Mesothelial cell of epicardium (in vitro differentiated cells): ENCODE measurements at regions not wholly inside any gene's neighbourhood (a gene's known extent, or its start where the extent isn't known, plus 50 kb on each side); places are given as distances from the start of the nearest gene placed in this dataset.

Experiments used
- DNase-seq, 2 experiments: peaks; one replicate each; pipeline ENCODE4 v3.0.0; 2021; ENCODE audit warnings: low spot score in 2 of 2; ENCODE audit not compliant: unreplicated experiment in 2 of 2
- H3K27ac Mint-ChIP-seq: 2 replicates; pipeline ENCODE4 v1.8.0; 2021; ENCODE audit warnings: mixed read lengths
- H3K27me3 Mint-ChIP-seq: 2 replicates; pipeline ENCODE4 v1.8.0; 2021; ENCODE audit warnings: low read depth, mixed read lengths
- H3K36me3 Mint-ChIP-seq: 2 replicates; pipeline ENCODE4 v1.8.0; 2021; ENCODE audit warnings: mixed read lengths
- H3K4me1 Mint-ChIP-seq: 2 replicates; pipeline ENCODE4 v1.8.0; 2021; ENCODE audit warnings: mixed read lengths
- H3K4me3 Mint-ChIP-seq: 2 replicates; pipeline ENCODE4 v1.8.0; 2021; ENCODE audit warnings: mild to moderate bottlenecking, moderate library complexity, mixed read lengths
- H3K9me3 Mint-ChIP-seq: 2 replicates; pipeline ENCODE4 v1.8.0; 2021; ENCODE audit warnings: mixed read lengths
- TF ChIP-seq, protein P1 (sequence below): fragments of 200-600 bp; sonication (generic); IDR thresholded peaks from one replicate; pipeline ENCODE4 v1.5.0; 2021; ENCODE audit warnings: antibody characterized with exemption; ENCODE audit not compliant: unreplicated experiment

- no peaks in the 10 kb centered on the region for H3K36me3 Mint-ChIP-seq
- TF ChIP-seq, protein P1, sequence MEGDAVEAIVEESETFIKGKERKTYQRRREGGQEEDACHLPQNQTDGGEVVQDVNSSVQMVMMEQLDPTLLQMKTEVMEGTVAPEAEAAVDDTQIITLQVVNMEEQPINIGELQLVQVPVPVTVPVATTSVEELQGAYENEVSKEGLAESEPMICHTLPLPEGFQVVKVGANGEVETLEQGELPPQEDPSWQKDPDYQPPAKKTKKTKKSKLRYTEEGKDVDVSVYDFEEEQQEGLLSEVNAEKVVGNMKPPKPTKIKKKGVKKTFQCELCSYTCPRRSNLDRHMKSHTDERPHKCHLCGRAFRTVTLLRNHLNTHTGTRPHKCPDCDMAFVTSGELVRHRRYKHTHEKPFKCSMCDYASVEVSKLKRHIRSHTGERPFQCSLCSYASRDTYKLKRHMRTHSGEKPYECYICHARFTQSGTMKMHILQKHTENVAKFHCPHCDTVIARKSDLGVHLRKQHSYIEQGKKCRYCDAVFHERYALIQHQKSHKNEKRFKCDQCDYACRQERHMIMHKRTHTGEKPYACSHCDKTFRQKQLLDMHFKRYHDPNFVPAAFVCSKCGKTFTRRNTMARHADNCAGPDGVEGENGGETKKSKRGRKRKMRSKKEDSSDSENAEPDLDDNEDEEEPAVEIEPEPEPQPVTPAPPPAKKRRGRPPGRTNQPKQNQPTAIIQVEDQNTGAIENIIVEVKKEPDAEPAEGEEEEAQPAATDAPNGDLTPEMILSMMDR: no peak
- no peak for DNase-seq
- H3K4me3 Mint-ChIP-seq: no peak overlapping the region
- peaks cover 89% of the 10 kb centered on the region for H3K4me1 Mint-ChIP-seq
- H3K9me3 Mint-ChIP-seq: no peaks in the 10 kb centered on the region
- peak overlapping the region; percentile 94 for H3K27ac Mint-ChIP-seq
- H3K27me3 Mint-ChIP-seq: no peaks in the 10 kb centered on the region
Measured at GRCh38 chr1:232555494-232556210, 74.3 kb downstream of the SIPA1L2 start.

DNA sequence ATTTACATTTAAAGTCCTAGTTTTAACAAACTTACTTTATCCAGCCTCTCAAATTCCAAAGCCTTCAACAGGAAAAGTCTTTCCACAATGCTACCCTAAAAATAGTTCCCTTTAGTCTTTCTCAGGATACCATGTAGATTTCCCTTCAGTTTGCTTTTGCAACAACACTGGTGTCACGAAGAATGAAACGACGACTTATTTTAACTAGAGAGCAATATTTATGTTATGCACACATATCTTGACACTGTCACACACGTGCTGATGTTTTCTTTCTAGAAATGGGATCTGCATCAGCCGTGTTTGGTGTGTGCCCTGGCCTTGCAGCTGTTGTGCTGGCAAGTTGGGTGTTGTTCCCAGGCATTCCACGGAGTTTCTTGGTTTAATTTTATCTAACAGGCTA is 75.5 kb downstream of the SIPA1L2 start:
- no peaks in the 10 kb centered on the region for H3K9me3 Mint-ChIP-seq
- DNase-seq: no peak
- TF ChIP-seq, protein P1: no peak
- H3K4me3 Mint-ChIP-seq: no peak overlapping the region
- H3K36me3 Mint-ChIP-seq: no peaks in the 10 kb centered on the region
- peaks cover 92% of the 10 kb centered on the region for H3K4me1 Mint-ChIP-seq
- peak overlapping the region; percentile 94 for H3K27ac Mint-ChIP-seq
- no peaks in the 10 kb centered on the region for H3K27me3 Mint-ChIP-seq

DNA sequence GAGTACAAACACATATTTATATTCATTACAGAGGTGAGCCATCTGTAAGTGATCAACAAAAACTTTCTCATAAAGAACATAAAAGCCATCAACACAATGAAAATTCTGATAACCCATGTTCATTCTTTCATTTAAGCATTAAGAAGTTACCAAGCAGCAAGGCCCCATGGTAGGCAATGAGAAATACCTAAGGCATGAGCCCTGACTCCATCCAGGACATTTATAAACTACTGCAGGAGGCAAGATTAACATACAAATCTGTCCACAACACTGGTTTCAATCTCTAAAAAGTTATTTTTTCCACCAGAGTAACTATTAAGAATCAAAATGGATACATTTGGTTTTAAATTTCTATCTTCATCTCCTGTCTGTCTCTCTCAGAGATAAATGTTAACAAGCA is 76.1 kb downstream of the SIPA1L2 start:
- H3K4me3 Mint-ChIP-seq: no peak overlapping the region
- DNase-seq: no peak
- no peaks in the 10 kb centered on the region for H3K9me3 Mint-ChIP-seq
- peaks cover 93% of the 10 kb centered on the region for H3K4me1 Mint-ChIP-seq
- TF ChIP-seq, protein P1: no peak
- H3K36me3 Mint-ChIP-seq: no peaks in the 10 kb centered on the region
- H3K27me3 Mint-ChIP-seq: no peaks in the 10 kb centered on the region
- H3K27ac Mint-ChIP-seq: peak overlapping the region; percentile 91

DNA sequence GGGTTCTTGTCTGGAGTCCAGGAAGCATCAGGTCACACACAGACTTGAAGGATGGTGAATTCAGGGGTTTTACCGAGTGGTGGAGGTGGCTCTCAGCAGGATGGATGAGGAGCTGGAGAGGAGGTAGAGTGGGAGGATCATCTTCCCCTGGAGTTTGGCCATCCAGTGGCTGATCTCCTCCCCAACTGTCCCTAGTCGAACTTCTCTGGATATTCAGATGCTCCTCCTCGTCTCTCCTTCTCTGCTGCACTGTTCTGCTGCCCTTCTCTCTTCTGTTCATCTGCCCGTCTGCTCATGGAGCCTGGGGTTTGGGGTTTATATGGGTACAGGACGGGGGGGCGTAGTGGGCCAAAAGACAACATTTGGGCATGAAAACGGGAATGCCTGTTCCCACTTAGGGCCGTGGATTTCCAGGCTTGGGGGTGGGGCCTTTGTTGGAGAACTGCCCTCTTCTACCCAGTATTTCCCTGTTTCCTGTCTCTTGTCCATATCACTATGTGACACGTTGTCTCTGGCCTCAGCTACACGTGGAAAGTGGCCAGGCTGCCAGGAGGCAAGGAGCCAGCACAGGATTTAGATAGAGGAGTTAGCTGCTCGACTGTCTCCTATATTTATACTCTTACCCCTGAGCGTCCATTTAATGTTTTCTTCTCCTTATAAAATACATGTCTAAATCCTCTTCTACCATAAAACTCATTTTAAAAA is 76.7 kb downstream of the SIPA1L2 start:
- Mint-ChIP-seq H3K9me3 (no peaks in the 10 kb centered on the region), H3K36me3 (no peaks in the 10 kb centered on the region), H3K27ac (peak overlapping the region; percentile 91), H3K4me3 (peak overlapping the region; percentile 18), H3K27me3 (no peaks in the 10 kb centered on the region), H3K4me1 (peaks cover 92% of the 10 kb centered on the region)
- TF ChIP-seq, protein P1: no peak
- peak in 1 of 2 experiments; percentile 64 for DNase-seq

DNA sequence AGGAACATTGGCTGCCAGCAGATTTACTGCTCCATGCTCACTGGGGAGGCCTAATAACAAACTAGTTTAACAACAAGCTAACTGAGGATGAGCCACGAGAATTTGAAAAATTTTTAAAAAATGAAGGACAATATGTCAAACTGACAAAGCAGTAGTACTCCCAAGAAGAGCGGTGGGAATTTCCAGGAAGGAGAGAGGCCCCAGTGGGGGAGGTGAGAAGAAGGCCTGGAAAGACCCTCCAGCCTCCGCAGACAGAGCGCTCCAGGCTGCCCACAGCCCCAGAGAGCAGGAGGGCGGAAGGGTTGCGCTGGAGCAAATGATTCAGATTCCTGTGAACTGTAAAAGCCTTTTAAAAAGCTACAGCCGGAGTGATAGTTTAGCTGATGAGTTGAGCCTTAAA is 78.5 kb downstream of the SIPA1L2 start:
- H3K9me3 Mint-ChIP-seq: no peaks in the 10 kb centered on the region

More for the DNA sequence above, 78.5 kb downstream of the SIPA1L2 start:
- Mint-ChIP-seq H3K4me1 (peaks cover 90% of the 10 kb centered on the region), H3K27me3 (no peaks in the 10 kb centered on the region), H3K4me3 (no peak overlapping the region), H3K36me3 (no peaks in the 10 kb centered on the region), H3K27ac (peak overlapping the region; percentile 94)
- TF ChIP-seq, protein P1: no peak
- DNase-seq: peak in 1 of 2 experiments; percentile 68
